ENCODE measurements at regions not wholly inside any gene's neighbourhood (a gene's known extent, or its start where the extent isn't known, plus 50 kb on each side); places are given as distances from the start of the nearest gene placed in this dataset.
A peak's percentile ranks its signal among the peaks of the same experiment; 100 is the strongest.
"Not testable (repeated sequence)": the region's sequence is repeated elsewhere in the genome, so short reads cannot be mapped to it uniquely, and the experiment has no call there.

DNA sequence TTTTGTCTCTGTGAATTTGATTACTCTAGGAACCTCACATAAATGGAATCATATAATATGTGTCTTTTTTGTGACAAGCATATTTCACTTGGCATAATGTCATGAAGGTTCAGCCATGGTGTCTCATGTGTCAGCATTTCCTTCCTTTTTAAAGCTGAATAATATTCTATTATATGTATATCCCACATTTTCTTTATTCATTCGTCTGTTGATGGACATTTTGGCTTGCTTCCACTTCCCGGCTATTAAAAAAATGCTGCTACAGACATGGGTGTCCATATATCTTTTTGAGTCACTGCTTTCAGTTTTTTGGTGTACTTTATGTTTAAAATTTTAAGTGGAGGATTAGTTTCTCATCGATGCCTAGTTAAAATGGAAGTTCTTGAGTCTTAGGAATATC lies 59.8 kb upstream of the C5orf63 start:
- DNase-seq, result no peak

DNA sequence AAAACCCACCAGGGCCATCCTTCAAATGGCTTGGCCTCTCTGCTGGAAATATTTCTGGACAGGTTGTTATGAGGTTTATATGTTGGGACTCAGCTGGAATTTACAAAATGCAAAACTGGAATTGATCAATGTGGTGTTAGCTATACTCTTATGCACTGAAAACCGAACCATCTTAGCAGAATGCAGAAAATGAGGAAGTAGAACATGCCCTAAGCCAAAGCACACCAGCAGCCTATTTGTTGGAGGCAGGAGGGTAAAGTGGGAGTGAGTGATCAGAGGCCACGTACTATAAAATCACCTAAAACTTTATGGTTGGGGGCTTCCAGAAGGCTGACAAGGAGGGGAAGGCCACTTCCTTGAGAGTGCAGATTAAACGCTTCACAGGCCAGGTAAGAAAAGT lies 63.6 kb upstream of the C5orf63 start:
- DNase-seq, result no peak

DNA sequence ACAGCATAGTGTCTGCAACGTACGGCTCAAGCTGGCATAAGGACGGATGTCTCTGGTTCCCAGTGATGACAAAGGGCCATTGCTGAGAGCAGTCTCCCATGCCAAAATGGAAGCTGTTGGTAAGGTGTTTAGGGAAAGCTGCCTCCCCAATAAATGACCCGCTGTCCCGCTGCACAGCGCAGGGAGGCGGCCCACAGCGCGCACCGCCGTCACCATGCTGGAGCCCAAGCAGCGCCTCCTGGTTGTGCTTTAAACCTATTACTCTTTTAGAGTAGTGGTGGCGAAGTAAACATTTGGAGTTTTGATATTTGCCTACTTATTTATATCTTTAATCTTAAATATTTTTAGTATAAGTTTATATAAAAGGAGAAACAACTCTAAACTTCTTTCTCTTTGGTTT lies 70.4 kb upstream of the C5orf63 start:
- DNase-seq, result no peak

DNA sequence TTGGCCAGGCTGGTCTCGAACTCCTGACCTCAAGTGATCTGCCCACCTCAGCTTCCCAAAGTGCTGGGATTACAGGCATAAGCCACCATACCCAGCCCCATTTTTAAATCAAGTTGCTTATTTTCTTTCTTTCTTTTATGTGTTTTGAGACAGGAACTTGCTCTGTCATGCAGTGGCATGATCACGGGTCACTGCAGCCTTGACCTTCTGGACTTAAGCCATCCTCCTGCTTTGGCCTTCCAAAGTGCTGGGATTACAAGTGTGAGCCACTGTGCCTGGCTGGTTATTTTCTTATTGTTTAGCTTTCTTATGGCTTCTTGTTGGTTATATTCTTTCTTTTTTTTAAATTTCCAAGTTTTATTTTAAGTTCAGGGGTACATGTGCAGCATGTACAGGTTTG lies 79.7 kb upstream of the C5orf63 start:
- no peak for DNase-seq

DNA sequence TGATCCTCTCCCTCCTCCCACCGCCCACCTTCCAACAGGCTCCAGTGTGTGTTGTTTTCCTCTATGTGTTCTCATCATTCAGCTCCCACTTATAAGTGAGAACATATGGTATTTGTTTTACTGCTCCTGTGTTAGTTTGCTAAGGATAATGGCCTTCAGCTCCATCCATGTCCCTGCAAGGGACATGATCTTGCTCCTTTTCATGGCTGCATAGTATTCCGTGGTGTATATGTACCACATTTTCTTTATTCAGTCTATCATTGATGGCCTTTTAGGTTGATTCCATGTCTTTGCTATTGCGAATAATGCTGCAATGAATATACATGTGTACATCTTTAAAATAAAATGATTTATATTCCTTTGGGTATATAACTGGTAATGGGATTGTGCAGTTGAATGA lies 80.2 kb upstream of the C5orf63 start:
- no peak for DNase-seq

DNA sequence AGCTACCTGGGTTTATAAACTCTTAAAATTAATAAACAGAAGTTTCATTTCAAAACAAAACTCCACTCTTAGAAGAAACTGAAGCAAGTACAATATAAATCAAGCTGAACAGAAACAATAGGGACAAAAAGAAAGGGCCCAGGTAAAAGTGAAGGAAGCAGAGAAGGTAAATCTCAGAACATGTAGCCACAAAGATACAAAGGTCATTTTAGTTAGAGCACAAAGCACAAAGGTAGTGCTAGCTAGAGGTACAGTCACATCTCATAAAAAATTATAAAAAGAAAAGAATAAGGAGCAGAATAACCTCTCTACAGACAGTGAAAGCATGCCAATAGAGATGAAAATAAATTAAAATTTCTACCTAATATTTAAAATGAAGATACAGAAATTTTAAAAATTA lies 90.4 kb upstream of the C5orf63 start:
- no peak for DNase-seq

DNA sequence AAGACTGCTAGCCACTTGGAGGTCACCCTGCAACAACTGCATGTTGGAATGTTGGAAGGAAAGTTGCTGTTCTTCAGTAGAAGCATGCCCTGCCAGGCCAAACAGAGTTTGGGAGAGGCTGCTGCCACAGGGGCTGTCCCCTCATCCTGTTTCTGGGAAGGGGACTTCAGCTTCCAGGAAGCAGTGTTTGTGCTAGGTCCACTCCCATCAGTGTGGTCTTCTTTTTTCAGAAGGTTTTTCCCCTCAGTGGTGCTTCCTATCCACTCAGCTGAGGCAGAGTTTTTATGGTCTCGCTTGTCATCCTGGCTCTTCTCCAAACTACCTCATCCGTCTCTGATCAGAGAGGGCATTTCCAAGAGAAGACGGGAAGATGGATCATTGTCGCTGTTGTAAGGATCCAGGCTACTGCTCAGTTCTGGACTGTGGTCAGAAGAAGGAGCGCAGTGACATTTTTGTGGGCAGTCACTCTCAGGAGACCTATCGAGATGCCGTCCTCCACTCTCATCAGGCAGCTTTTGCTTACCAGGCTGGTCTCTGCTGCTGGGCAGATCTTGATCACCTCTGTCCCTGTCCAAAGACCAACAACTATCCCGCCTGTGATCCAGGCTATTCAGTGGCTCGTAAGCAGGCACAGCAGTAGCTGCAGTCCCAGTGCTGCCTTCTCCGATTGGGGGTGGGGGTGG lies 97.8 kb upstream of the C5orf63 start:
- no peak for DNase-seq

DNA sequence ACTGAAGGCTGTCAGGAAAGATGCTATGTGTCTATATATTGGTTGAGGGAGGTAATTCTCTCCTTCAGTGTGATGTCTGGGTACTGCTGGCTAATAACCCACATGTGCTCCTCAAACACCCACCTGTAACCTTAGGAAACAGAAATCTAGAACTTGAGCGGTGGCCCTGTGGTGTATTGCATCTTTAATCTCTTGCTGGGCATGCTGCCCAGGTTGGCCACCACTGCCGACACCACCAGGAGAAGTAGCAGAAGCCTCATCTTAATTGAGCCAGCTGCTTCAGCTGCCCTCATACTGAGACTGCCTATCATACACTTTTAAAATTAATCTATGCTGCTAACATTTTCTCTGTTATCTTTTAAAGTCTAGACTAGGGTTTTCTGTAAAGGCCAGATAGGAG lies 103.5 kb upstream of the C5orf63 start:
- DNase-seq, result no peak

DNA sequence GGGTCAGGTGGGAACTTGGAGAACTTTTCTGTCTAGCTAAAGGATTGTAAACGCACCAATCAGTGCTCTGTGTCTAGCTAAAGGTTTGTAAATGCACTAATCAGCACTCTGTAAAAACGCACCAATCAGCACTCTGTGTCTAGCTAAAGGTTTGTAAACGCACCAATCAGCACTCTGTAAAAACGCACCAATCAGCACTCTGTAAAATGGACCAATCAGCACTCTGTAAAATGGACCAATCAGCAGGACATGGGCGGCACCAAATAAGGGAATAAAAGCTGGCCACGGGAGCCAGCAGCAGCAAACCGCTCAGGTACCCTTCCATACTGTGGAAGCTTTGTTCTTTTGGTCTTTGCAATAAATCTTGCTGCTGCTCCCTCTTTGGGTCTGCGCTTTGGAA lies 108.0 kb upstream of the MEGF10 start:
- not testable (repeated sequence) for DNase-seq

DNA sequence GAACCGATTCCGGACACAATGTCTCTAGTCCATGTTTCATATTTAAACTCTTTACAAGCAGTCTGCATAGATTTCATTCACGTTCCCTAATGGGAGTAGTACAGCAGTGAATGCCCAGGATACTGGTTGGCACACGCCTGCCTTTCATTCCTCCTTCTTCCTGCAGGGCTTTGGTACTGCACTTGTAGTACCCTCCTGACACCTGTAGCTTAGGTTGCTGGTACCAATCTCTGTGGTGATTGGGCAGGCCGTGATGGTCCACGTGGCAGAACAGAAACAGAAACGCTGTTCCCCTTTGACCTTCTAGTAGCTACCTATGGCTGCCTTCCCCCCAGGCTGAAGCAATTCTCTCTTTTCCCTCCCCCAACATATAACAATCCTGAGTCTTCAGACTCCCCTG lies 107.3 kb upstream of the MEGF10 start:
- no peak for DNase-seq

DNA sequence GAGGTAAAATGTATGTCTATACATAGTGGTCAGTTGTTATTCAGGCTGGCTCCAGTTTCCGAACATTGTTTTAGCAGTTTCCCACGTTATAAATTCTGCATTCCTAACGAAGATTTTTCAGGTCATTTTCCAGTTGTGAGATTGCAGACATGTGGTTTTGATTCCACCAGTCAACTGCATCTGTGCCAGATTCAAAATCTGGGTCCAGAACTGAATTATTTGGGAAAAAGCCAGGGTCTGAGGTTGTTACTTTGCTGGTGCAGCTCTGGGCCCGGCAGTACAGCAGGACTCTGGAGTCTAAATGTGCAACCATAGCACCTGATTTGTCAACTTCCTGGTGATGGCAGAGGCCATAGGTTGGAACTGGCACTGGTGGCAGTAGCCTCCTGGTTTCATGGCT lies 105.7 kb upstream of the MEGF10 start:
- no peak for DNase-seq

DNA sequence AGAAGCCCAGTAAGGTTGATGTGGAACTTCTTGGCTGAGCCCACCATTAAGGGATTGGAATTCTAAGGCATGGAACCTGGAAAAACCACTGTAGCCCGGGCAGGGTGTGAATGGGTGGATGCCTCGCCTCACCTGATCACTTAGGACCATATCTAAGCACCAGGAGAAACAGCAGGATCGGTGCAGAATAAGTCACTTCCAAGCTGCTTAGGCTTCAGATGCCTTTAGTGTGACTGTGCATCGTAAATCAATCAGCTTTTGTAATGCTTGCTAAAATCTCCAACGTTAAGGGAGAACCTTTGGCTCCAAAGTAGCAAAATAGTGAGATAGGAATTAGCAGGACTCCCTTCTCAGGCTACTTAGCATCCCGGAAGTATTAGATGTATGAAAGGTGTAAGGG lies 103.9 kb upstream of the MEGF10 start:
- no peak for DNase-seq

DNA sequence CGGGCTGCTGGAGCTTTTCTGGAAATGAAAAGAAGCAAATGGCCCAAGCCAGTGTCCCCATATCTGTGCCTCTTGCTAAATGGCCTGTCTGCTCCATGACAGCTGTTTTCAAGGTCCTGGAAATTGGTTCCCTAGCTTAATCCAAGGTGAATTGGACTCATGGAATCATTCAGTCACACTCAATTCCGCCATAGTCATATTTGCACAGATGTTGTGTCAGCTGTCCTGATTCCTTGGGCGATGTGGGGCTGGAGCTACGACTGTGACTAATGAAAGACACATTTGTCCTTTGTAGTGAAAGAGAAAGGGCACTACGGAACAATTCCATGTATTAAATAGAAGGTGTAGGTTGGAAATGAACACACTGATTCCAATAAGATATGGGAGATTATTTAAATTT lies 102.9 kb upstream of the MEGF10 start:
- DNase-seq, result no peak

DNA sequence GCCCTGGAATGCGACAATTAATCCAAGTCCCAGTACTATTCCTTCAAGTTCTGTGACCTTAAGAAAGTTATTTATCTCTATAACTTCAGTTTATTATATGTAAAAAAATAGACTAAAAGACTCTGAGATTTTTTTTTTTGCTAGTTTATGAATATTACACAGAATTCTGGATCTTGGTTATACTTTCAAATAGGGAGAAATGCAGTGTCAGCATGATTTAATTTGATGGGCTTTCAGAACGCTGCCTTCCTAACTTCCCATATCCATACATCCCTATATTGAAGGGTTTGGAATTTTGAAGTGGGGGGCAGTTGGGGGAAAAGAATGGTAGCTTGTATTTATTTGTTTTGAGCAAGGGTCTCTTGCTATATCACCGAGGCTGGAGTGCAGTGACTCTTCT lies 98.4 kb upstream of the MEGF10 start:
- DNase-seq, result no peak

DNA sequence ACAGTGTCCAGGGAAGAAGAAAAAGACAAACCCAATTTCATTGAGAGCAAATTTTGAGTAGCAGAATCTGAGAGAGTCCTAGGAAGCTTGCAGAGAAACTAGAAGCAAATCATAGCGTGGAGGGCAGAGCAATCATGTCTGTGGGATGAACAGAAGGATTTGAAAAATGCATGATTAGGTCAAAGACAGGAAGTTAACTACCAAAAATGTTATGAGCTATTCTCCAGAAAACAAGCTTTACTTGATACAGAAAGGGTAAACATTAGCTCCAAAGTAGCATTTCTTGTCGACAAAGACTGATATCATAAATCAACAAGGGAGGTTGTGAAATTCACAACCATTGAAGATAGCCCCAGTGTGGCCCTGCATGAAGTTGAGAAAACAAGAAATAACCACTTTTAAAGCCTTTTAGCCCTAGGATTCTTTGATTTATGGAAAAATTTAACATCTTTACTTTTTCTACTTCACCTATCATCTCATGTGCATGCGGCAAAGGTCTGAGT lies 97.7 kb upstream of the MEGF10 start:
- DNase-seq, result peak in 1 of 2 donors; percentile 6

DNA sequence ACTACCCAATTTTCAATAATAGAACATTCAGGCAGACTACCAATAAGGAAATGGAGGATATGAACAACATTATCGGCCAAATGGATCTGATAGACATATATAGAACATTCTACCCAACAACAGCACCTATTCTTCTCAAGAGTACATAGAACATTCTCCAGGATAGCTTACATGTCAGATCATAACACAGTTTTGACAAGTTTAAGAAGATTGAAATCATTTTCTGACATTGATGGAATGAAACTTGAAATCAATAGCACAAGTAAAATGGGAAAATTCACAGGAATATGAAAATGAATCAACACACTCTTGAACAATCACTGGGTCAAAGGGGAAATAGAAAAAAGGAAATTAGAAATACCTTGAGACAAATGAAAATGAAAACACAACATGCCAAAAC lies 94.6 kb upstream of the MEGF10 start:
- DNase-seq, result no peak

DNA sequence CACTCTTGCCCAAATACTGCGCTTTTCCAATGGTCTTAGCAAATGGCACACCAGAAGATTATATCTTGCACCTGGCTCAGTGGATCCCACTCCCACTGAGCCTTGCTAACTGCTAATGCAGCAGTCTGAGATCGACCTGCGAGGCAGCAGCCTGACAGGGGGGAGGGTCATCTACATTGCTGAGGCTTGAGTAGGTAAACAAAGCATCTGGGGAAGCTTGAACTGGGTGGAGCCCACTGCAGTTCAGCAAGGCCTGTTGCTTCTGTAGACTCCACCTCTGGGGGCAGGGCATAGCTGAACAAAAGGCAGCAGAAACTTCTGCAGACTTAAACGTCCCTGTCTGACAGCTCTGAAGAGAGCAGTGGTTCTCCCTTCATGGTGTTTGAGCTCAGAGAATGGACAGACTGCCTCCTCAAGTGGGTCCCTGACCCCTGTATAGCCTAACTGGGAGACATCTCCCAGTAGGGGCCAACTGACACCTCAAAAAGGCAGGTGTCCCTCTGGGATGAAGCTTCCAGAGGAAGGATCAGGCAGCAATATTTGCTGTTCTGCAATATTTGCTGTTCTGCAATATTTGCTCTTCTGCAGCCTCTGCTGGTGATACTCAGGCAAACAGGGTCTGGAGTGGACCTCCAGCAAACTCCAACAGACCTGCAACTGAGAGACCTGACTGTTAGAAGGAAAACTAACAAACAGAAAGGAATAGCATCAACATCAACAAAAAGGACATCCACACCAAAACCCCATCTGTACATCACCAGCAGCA lies 93.0 kb upstream of the MEGF10 start:
- DNase-seq, result not testable (repeated sequence)

DNA sequence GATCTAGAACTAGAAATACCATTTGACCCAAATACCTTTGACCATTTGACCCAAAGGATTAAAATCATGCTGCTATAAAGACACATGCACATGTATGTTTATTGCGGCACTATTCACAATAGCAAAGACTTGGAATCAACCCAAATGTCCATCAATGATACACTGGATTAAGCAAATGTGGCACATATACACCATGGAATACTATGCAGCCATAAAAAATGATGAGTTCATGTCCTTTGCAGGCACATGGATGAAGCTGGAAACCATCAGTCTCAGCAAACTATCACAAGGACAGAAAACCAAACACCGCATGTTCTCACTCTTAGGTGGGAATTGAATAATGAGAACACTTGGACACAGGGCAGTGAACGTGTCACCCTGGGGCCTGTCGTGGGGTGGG lies 87.9 kb upstream of the MEGF10 start:
- not testable (repeated sequence) for DNase-seq

DNA sequence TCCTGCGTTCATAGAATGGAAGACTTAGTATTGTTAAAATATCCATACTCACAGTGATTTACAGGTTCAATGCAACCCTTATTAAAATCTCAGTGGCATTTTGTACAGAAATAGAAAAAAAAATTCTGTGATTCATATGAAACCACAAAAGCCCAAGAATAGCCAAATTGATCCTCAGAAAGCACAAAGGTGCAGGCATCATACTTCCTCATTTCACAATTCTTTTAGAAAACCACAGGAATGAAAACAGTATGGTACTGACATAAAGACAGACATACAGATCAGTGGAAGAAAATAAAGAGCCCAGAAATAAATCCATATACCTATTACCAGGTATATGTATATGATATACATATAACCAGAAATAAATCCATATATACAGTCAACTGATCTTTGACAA lies 86.8 kb upstream of the MEGF10 start:
- no peak for DNase-seq

DNA sequence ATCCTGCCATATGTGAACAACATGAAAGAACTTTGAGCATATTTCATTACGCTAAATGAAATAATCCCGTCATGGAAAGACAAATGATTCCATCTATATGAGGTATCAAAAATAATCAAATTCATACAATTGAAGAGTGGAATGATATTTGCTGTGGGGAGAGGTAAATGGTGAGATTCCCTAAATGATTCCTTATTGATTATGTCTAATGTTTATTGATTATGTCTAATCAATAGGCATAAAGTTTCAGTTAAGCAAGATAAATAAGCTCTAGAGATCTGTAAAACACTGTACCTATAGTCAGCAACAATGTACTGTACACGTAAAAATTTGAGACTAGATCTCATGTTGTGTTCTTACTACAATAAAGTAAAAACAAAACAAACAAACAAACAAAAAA lies 85.4 kb upstream of the MEGF10 start:
- DNase-seq, result no peak

DNA sequence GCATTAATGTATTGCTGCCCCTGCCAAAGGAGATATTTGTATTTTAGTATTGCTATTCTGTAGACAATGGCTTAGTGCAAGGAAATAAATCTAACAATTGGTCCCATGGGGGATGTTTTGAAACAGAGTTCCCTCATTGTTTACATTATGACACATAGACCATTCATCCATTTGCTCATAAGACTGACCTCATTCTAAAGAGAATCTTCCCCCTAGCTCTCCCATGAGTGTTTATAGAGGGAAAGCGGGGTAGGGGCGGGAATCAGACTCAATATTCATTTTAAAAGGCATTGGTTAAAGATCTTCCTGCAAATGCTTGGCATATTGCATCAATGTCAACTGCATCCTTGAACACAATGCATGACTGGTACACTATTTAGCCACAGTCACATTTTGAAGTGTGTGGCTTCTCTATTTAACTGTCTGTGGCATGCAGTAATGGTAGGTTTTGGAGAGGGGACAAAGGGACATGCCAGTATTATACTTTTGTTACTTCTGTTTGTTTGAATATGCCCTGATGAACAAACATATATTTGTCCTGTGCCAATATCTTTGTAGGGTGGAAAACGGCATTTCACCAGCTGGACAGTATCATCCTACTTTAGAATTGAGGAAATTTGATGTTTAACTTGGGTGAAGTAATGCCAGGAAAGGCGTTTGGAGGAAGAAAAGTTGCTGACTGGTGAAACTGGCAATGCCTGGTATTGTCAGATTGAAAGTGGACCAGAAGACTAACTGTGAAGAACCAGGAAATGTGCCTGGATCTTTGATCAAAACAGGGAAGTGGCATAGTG lies 84.1 kb upstream of the MEGF10 start:
- DNase-seq, result no peak

DNA sequence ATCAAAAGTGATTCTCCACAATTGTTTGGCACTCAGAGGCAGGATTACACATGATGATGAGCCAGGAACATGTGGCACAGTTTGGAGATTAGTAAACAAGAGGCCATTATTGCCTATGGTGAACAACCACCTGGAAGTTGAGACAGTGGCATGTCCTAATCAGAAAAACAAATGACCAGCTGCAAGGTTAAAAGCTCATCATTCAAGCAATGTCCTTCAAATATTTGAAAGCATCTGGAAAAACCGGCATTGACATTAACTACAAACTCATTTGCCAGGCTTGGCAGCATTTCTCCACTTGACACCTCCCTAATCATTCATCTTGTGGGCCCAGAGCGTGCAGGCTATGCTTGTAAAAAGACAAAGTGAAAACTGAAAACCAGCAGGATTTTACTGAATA lies 80.6 kb upstream of the MEGF10 start:
- no peak for DNase-seq

DNA sequence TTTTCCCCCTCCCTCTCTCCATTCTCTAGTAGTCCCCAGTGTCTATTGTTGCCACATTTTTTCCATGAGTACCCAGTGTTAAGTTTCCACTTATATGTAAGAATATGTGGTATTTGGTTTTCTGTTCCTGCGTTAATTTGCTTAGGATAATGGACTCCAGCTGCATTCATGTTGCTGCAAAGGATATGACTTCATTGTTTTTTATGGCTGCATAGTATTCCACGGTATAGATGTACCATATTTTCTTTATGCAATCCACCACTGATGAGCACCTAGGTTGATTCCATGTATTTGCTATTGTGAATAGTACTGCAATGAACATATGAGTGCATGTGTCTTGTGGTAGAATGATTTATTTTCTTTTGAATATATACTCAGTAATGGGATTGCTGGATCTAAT lies 77.4 kb upstream of the MEGF10 start:
- DNase-seq, result no peak

All from right lung (tissue), 2 donors.